Body of pancreas (tissue), 4 donors: ENCODE measurements at regions not wholly inside any gene's neighbourhood (a gene's known extent, or its start where the extent isn't known, plus 50 kb on each side); places are given as distances from the start of the nearest gene placed in this dataset. TPM values are rescaled to one million over a fixed set of nuclear protein-coding genes. Genes with fewer than 3 reads are reported as not detected.

Experiments
- ATAC-seq: fragments of 150-250 bp; one replicate; pipeline ENCODE4 v1.9.1; 2016
- DNase-seq, 4 donors: peaks; one replicate each; pipeline ENCODE4 v3.0.0-alpha.2; 2019
- H3K27ac ChIP-seq, 4 donors: fragments of 200-600 bp; sonication (generic); 1 replicate in 3 of 4; 2 replicates in 1 of 4; pipeline versions ENCODE4 v1.5.1 to v1.6.1; 2016 to 2019; ENCODE audit warnings: mild to moderate bottlenecking in 1 of 4, mixed read lengths in 1 of 4, moderate library complexity in 1 of 4
- H3K27me3 ChIP-seq, 2 donors: fragments of 200-600 bp; sonication (generic); one replicate each; pipeline ENCODE4 v1.6.0; 2016; ENCODE audit warnings: mild to moderate bottlenecking in 1 of 2
- H3K36me3 ChIP-seq, 2 donors: fragments of 200-600 bp; sonication (generic); replicated peaks in 1 of 2; 2 replicates each; pipeline ENCODE4 v1.5.1; 2016; ENCODE audit warnings: low read depth in 2 of 2; ENCODE audit not compliant: insufficient read depth in 1 of 2
- H3K4me1 ChIP-seq: fragments of 200-600 bp; sonication (generic); one replicate; pipeline ENCODE4 v1.6.0; 2016
- H3K4me3 ChIP-seq, 2 donors: fragments of 200-600 bp; sonication (generic); 1 replicate in 1 of 2; 2 replicates in 1 of 2; pipeline ENCODE4 v1.5.1; 2016 to 2019
- H3K9me3 ChIP-seq, 3 donors: fragments of 200-600 bp; sonication (generic); 1 replicate in 2 of 3; 2 replicates in 1 of 3; pipeline ENCODE4 v1.5.1; 2016
- CTCF ChIP-seq, 7 experiments: fragments of 450-650 bp in 4 of 7; fragments of 200-600 bp in 3 of 7; sonication (generic) in 3 of 7; IDR thresholded peaks; one replicate each; pipeline ENCODE4 v1.5.1; 2016 to 2019; ENCODE audit warnings: antibody characterized with exemption in 7 of 7
- POLR2A ChIP-seq, 3 donors: fragments of 450-650 bp; IDR thresholded peaks; one replicate each; pipeline ENCODE4 v1.6.1; 2016; ENCODE audit warnings: antibody characterized with exemption in 3 of 3, mild to moderate bottlenecking in 2 of 3
- WGBS, 2 donors: methylation state at CpG; one replicate each; pipeline ENCODE4 v1.1.5; 2017; 5-methylcytosine and 5-hydroxymethylcytosine counted together
- intact Hi-C: fragments of 100-400 bp; cut with DNase I; formaldehyde crosslinking; loops from one replicate; pipeline ENCODE4 v1.15.1; 2023
- small RNA-seq: library from RNA; depleted of rRNA; stranded (forward); fragments of <200 nt; gene quantifications from one replicate; pipeline ENCODE3, GENCODE V24; 2016

- no peaks in the 10 kb centered on the region for H3K27me3 ChIP-seq
These were observed 51.9 kb upstream of the PDE10A start for GRCh38 chr6:165714907-165715306.

GRCh38 chr6:165713845-165714466 is 50.9 kb upstream of the PDE10A start:
- Histone ChIP-seq H3K4me1 (no peaks in the 10 kb centered on the region), H3K9me3 (no peaks in the 10 kb centered on the region), H3K27ac (no peak overlapping the region), H3K27me3 (no peaks in the 10 kb centered on the region), H3K36me3 (no peaks in the 10 kb centered on the region), H3K4me3 (no peak overlapping the region)
- 67 to 74% methylated on average over 11 to 12 of the region's 12 CpGs for WGBS, 2 donors
- ATAC-seq (no peak), DNase-seq (no peak)
- intact Hi-C loops, result no loop called here
- TF ChIP-seq POLR2A (IDR thresholded peaks at IDR 0.05) (no peak), CTCF (IDR thresholded peaks at IDR 0.05) (no peak)

More at GRCh38 chr6:165714907-165715306, 51.9 kb upstream of the PDE10A start:
- Histone ChIP-seq H3K9me3 (no peaks in the 10 kb centered on the region), H3K4me1 (no peaks in the 10 kb centered on the region), H3K36me3 (no peaks in the 10 kb centered on the region), H3K4me3 (no peak overlapping the region), H3K27ac (no peak overlapping the region)
- ATAC-seq (no peak), DNase-seq (no peak)
- no peak for TF ChIP-seq POLR2A (IDR thresholded peaks at IDR 0.05)
- no peak for TF ChIP-seq CTCF (IDR thresholded peaks at IDR 0.05)
- 75 to 89% methylated on average over 11 to 18 of the region's 18 CpGs for WGBS, 2 donors
- intact Hi-C loops, result no loop called here

Small RNA genes in the stretch of these regions (small RNA-seq; reads per million reads assigned to genes)
- gene RNU6-730P, result not detected
